Activated T-cell treated with anti-CD3 and anti-CD28 coated beads, Interleukin-2, amount 50 U/mL, for 24 hours (primary cell): ENCODE measurements at regions not wholly inside any gene's neighbourhood (a gene's known extent, or its start where the extent isn't known, plus 50 kb on each side); places are given as distances from the start of the nearest gene placed in this dataset.
"Not testable (repeated sequence)": the region's sequence is repeated elsewhere in the genome, so short reads cannot be mapped to it uniquely, and the experiment has no call there.

Source experiments
- DNase-seq: peaks from one replicate; pipeline ENCODE4 v3.0.0-alpha.2; 2020
- H3K27ac Mint-ChIP-seq: 2 replicates; pipeline ENCODE4 v1.8.0; 2020; ENCODE audit warnings: mild to moderate bottlenecking, mixed read lengths
- H3K27me3 Mint-ChIP-seq: 2 replicates; pipeline ENCODE4 v1.8.0; 2020; ENCODE audit warnings: mixed read lengths
- H3K36me3 Mint-ChIP-seq: 2 replicates; pipeline ENCODE4 v1.8.0; 2020; ENCODE audit warnings: low read depth, mixed read lengths
- H3K4me1 Mint-ChIP-seq: 2 replicates; pipeline ENCODE4 v1.8.0; 2020; ENCODE audit warnings: low read depth, mixed read lengths
- H3K4me3 Mint-ChIP-seq: 2 replicates; pipeline ENCODE4 v1.8.0; 2020; ENCODE audit warnings: mild to moderate bottlenecking, moderate library complexity, mixed read lengths
- H3K9me3 Mint-ChIP-seq: 2 replicates; pipeline ENCODE4 v1.8.0; 2020; ENCODE audit warnings: mixed read lengths

DNA sequence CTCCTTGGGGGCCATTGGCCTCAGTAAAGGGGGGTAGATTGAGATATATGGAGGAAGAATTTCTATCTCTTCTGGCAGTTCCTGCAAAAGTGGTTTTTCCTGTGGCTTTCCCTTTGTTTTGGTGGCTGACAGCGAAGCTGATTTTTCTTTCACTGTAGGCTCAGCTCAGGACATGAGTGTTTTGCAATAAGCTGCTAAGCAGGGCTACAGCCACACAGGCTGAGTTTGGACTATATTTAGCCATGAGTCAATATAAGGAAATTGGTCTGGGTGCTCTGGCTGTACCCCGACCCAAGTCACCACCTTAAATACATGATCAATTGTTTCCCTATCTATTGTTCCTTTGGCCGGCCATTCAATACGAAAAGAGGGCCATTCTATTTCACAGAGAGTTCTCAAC is 212.7 kb upstream of the KCND2 start:
- no peak overlapping the region for H3K27ac Mint-ChIP-seq
- no peaks in the 10 kb centered on the region for H3K36me3 Mint-ChIP-seq
- no peak for DNase-seq
- peaks cover 6% of the 10 kb centered on the region for H3K9me3 Mint-ChIP-seq
- no peaks in the 10 kb centered on the region for H3K27me3 Mint-ChIP-seq
- H3K4me1 Mint-ChIP-seq: no peaks in the 10 kb centered on the region
- H3K4me3 Mint-ChIP-seq: no peak overlapping the region

DNA sequence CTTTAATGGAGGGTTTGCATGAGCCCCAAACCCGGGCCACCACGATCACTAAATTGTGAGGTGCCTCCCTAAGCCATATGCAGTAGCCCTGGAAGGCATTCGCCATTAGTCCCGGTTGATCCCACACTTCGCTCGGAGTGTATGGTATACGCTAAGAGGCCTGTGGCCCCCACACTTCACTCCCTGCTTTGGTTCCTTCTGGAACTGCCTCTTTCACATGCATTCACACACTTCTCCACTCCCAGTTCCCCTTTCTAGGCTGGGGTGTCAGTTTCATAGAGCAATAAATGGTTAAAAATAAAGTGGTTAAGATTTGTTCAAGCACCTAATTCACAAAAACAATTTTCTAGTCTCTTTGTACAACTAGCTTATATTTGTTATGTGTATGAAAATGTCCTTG is 212.1 kb upstream of the KCND2 start:
- Mint-ChIP-seq H3K36me3 (no peaks in the 10 kb centered on the region), H3K27me3 (no peaks in the 10 kb centered on the region), H3K4me1 (no peaks in the 10 kb centered on the region), H3K4me3 (no peak overlapping the region), H3K9me3 (peaks cover 6% of the 10 kb centered on the region), H3K27ac (no peak overlapping the region)
- no peak for DNase-seq

DNA sequence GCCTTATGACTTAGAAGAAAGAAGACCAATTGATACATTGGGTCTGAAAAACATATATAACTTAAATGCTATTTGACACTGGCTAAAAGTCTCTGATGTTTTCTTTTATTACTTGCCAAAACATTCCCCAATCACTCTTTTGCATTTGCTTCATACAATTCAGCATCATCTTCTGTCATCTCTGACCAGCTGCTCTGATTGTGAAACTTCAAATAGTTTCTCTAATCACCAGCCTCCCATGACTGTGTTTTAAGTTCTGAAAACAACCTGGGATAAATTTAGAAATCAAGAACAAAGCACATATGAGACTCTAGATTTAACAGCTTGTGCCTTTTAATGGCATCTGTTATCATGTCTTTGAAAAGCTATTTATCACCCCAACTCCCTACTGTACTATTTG is 208.4 kb upstream of the KCND2 start:
- Mint-ChIP-seq H3K9me3 (peaks cover 19% of the 10 kb centered on the region), H3K36me3 (no peaks in the 10 kb centered on the region), H3K4me1 (no peaks in the 10 kb centered on the region), H3K27me3 (no peaks in the 10 kb centered on the region), H3K27ac (no peak overlapping the region), H3K4me3 (no peak overlapping the region)
- DNase-seq: no peak

DNA sequence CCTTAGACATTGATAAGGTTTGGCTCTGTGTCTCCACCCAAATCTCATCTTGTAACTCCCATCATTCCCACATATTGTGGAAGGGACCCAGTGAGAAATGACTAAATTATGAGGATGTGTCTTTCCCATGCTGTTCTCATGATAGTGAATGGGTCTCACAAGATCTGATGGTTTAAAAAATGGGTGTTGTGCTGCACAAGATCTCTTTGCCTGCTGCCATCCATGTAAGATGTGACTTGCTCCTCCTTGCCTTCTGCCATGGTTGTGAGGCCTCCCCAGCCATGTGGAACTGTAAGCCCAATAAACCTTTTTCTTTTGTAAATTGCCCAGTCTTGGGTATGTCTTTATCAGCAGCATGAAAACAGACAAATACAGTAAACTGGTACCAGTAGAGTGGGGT is 206.1 kb upstream of the KCND2 start:
- H3K4me1 Mint-ChIP-seq, H3K27me3 Mint-ChIP-seq, H3K4me3 Mint-ChIP-seq, H3K36me3 Mint-ChIP-seq, DNase-seq, H3K27ac Mint-ChIP-seq: not testable (repeated sequence)
- peaks cover 24% of the 10 kb centered on the region for H3K9me3 Mint-ChIP-seq

DNA sequence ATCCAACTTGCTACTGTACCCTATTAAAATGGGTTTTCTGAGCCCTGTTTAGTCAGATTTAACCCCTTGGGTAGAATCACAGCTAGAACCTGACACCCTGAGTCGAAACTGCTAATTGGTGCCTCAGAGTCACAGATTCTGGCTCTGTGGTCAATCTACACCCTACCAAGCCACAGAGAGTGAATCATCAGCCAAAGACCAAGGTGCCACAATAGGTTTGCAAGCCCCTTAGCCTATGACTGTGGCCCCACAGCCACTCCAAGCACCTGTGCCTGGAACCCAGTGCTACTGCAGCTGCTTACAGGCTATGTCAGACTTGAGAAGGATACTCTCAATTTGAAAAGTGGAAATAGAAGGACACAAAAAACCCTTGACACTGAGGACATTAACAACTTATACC is 202.8 kb upstream of the KCND2 start:
- no peak overlapping the region for H3K27ac Mint-ChIP-seq

DNA sequence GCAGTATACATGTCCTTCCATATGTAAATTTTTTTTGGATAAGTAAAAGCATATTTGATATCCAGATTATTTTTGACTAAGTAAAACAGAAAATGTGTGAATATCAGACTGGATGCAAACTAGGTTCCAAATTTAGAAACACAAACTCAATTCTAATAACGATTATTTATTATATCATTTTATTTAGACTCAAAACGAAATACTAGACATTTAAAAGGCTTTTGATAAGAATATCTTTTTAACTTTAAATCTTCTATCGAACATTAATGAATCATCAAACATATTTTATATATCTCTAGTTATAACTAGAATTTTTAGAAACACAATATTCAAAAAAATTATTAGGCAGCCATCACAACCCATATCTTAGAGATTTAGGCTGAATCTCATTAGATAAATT is 195.2 kb upstream of the KCND2 start:
- Mint-ChIP-seq H3K27ac (no peak overlapping the region), H3K4me3 (no peak overlapping the region), H3K27me3 (no peaks in the 10 kb centered on the region), H3K4me1 (no peaks in the 10 kb centered on the region), H3K36me3 (no peaks in the 10 kb centered on the region), H3K9me3 (peaks cover 9% of the 10 kb centered on the region)
- DNase-seq: no peak

More for the DNA sequence above, 202.8 kb upstream of the KCND2 start:
- Mint-ChIP-seq H3K27me3 (no peaks in the 10 kb centered on the region), H3K4me3 (no peak overlapping the region), H3K9me3 (peaks cover 20% of the 10 kb centered on the region), H3K4me1 (no peaks in the 10 kb centered on the region), H3K36me3 (no peaks in the 10 kb centered on the region)
- DNase-seq: no peak

DNA sequence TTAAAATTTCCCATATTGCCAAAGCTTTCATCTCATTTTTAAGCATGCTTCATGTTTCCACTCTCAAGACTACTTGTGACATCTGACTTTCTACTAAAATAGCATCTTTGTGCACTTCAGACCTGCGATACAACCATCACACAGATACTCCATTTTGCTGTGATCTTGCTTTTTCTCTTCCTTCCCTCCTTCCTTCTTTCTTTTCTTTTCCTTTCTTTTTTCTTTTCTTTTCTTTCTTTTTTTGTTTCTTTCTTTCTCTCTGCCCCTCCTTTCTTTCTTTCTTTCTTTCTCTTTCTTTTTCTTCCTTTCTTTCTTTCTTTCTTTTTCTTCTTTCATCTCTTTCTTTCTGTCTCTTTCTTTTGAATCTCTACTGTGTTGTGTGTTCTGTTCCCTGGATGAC is 194.0 kb upstream of the KCND2 start:
- H3K4me1 Mint-ChIP-seq: no peaks in the 10 kb centered on the region
- no peak for DNase-seq
- H3K4me3 Mint-ChIP-seq: no peak overlapping the region
- no peaks in the 10 kb centered on the region for H3K27me3 Mint-ChIP-seq
- no peak overlapping the region for H3K27ac Mint-ChIP-seq
- no peaks in the 10 kb centered on the region for H3K36me3 Mint-ChIP-seq
- peaks cover 9% of the 10 kb centered on the region for H3K9me3 Mint-ChIP-seq

DNA sequence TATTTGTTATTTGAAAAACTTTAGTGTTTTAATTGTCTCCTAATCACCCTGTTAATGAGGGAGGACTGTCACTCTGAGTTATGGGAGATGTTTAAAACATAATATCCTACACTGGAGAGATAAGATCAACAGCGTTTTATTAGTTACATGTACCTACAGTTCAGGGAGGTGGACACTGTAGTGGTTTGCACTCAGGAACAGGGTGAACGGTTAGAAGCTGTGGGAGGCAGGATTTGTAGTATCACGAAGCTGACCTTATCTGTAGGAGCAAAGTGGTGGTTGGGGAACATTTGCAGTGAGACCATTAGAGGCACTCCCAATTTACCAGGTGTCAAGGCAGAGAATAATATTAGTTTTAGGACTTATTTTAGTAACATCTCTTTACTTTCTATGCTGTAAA is 193.3 kb upstream of the KCND2 start:
- no peak overlapping the region for H3K4me3 Mint-ChIP-seq
- no peaks in the 10 kb centered on the region for H3K27me3 Mint-ChIP-seq
- H3K4me1 Mint-ChIP-seq: no peaks in the 10 kb centered on the region
- no peaks in the 10 kb centered on the region for H3K36me3 Mint-ChIP-seq
- H3K9me3 Mint-ChIP-seq: peaks cover 9% of the 10 kb centered on the region
- DNase-seq: no peak
- no peak overlapping the region for H3K27ac Mint-ChIP-seq

DNA sequence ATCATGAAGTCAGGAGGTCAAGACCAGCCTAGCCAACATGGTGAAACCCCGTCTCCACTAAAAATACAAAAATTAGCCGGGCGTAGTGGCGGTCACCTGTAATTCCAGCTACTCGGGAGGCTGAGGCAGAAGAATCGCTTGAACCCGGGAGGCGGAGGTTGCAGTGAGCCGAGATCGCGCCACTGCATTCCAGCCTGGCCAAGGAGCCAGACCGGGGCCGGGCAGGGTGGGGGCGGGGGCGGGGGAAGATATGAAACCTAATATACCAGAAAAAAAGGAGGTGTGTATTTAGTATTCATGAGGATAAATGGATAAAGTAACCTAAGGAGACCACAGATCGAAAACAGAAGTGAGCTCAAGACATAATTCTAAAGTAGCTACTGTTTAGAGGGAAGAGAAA is 186.5 kb upstream of the KCND2 start:
- not testable (repeated sequence) for H3K9me3 Mint-ChIP-seq, H3K4me3 Mint-ChIP-seq, DNase-seq, H3K27me3 Mint-ChIP-seq, H3K36me3 Mint-ChIP-seq, H3K4me1 Mint-ChIP-seq, H3K27ac Mint-ChIP-seq

DNA sequence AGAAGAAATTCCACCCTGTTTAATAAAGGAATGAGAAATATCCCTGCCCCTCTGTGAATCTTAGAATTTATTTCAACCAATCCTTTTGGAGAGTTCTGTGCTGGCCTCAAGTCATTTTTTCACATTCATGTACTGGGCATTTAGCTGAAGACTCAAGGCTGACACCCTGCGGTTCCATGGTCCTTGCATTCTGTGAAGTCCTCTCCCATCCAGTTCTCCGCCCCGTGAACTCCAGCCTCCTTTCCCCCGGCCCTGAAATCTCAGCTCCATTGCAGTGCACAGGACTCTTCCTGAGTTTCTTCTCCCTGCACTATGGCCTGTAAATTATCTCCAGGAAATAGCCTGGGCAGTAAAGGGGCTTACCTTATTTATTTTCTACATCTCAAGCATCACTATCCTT is 183.0 kb upstream of the KCND2 start:
- no peaks in the 10 kb centered on the region for H3K27me3 Mint-ChIP-seq
- DNase-seq: no peak
- H3K4me3 Mint-ChIP-seq: no peak overlapping the region
- H3K36me3 Mint-ChIP-seq: no peaks in the 10 kb centered on the region
- no peaks in the 10 kb centered on the region for H3K4me1 Mint-ChIP-seq
- no peak overlapping the region for H3K27ac Mint-ChIP-seq
- peaks cover 13% of the 10 kb centered on the region for H3K9me3 Mint-ChIP-seq

DNA sequence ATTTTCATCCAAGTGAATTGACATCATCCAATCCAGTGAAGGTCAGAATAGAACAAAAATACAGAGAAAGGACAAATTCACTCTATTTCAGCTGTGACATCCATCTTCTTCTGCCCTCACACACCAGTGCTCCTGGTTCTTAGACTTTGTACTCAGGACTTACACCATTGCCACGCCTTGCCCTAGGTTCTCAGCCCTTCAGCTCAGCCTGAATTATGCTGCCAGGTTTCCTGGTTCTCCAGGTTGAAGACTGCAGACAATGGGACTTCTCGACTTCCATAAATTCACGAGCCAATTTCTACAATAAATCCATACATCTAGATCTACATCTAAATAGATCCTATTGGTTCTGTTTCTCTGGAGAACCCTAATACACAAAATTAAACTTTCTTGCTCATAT is 181.2 kb upstream of the KCND2 start:
- DNase-seq: no peak
- Mint-ChIP-seq H3K27me3 (no peaks in the 10 kb centered on the region), H3K4me3 (no peak overlapping the region), H3K36me3 (no peaks in the 10 kb centered on the region), H3K4me1 (no peaks in the 10 kb centered on the region), H3K27ac (no peak overlapping the region), H3K9me3 (peaks cover 16% of the 10 kb centered on the region)

DNA sequence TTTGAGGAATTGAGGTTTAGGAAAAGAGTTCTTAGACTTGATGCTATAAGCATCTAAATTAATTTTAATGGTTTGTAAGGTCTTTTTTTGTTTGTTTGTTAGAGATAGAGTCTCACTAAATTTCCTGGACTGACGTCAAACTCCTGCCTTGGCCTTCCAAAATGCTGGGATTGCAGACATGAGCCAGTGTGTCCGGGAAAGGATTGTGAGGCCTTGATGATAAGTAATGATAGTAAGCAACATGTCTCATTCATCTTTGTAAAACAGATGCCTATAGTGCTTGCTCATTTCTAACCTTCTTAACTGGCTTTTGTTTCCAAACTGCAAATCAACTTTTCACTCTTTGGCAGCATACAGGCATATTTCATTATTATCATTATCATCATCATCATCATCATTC is 176.0 kb upstream of the KCND2 start:
- Mint-ChIP-seq H3K36me3 (no peaks in the 10 kb centered on the region), H3K27me3 (no peaks in the 10 kb centered on the region), H3K4me1 (no peaks in the 10 kb centered on the region), H3K4me3 (no peak overlapping the region), H3K9me3 (peaks cover 15% of the 10 kb centered on the region), H3K27ac (no peak overlapping the region)
- DNase-seq: no peak

DNA sequence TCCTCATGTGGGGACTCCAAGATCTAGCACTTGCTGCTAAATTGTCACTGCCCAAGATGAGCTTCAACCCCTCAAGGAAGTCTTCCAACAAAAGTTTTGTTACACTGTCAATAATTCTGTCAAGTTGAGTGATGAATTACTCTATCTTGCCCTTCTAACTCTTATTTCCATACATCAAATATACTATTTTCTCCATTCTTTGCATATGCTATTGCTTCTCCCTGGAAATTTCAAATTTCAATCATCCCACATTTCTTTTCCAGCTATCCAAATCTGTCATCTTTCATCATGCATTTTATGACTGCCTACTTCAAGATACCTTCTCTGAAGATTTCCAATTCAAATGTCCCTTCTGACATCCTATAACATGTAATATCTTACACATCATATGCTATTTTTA is 175.2 kb upstream of the KCND2 start:
- no peaks in the 10 kb centered on the region for H3K36me3 Mint-ChIP-seq

DNA sequence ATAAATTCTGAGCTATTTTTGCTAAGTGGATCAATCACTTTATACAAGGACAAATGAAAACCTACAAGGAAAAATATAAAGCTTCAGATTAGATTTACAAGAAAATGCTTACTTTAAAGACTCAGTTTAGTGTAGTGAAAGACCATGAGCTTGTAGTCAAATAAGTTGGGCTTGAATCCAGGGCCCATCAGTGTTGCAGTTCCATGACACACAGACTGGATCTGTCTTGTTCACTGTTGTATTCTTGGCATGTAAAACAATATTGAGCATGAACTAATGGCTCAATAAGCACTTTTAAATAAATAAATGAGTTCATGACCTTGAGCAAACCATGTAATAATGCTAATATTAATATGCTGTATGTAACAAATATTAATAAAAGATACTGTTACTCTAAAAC is 164.6 kb upstream of the KCND2 start:
- H3K27me3 Mint-ChIP-seq: no peaks in the 10 kb centered on the region
- no peak overlapping the region for H3K27ac Mint-ChIP-seq
- no peak for DNase-seq
- peaks cover 8% of the 10 kb centered on the region for H3K9me3 Mint-ChIP-seq
- H3K4me3 Mint-ChIP-seq: no peak overlapping the region
- no peaks in the 10 kb centered on the region for H3K4me1 Mint-ChIP-seq
- no peaks in the 10 kb centered on the region for H3K36me3 Mint-ChIP-seq

More for the DNA sequence above, 175.2 kb upstream of the KCND2 start:
- no peaks in the 10 kb centered on the region for H3K4me1 Mint-ChIP-seq
- peaks cover 12% of the 10 kb centered on the region for H3K9me3 Mint-ChIP-seq
- H3K27me3 Mint-ChIP-seq: no peaks in the 10 kb centered on the region
- DNase-seq: no peak
- H3K27ac Mint-ChIP-seq: no peak overlapping the region
- no peak overlapping the region for H3K4me3 Mint-ChIP-seq

DNA sequence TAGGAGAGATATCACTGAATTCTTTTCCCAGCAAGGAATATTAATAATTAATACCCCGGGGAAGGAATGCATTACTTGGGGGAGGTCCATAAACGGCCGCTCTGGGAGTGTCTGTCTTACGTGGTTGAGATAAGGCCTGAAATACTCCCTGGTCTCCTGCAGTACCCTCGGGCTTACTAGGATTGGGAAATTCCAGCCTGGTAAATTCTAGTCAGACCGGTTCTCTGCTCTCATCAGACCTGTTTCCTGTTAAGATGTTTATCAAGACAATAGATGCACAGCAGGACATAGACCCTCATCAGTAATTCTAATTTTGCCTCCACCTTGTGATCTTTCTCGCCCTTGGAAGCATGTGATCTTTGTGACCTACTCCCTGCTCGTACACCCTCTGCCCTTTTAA is 162.8 kb upstream of the KCND2 start:
- Mint-ChIP-seq H3K36me3 (no peaks in the 10 kb centered on the region), H3K27ac (no peak overlapping the region), H3K9me3 (peaks cover 8% of the 10 kb centered on the region), H3K27me3 (no peaks in the 10 kb centered on the region), H3K4me1 (no peaks in the 10 kb centered on the region), H3K4me3 (no peak overlapping the region)
- no peak for DNase-seq

DNA sequence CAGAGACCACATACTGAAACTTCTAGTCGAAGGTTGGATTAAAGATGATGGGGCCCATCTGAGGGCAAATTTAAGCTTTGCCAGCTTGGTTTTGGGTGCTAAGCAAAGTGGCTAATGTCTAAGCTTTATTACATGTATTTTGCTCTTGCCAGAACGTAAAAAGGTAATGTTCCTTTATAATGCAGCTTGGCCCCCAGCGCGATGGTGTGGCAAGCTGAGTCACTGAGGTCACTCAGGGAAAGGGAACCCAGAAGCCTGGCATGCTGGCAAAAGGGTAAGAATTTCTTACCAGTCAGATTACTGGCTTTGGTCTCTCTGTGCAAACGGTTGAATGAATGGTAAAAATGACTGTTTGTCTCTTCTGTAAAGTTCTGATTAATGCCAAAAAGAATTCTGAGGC is 158.3 kb upstream of the KCND2 start:
- H3K9me3 Mint-ChIP-seq: peaks cover 10% of the 10 kb centered on the region
- H3K27ac Mint-ChIP-seq: no peak overlapping the region

More for the DNA sequence above, 158.3 kb upstream of the KCND2 start:
- no peak for DNase-seq
- H3K36me3 Mint-ChIP-seq: no peaks in the 10 kb centered on the region
- H3K4me1 Mint-ChIP-seq: no peaks in the 10 kb centered on the region
- H3K4me3 Mint-ChIP-seq: no peak overlapping the region
- H3K27me3 Mint-ChIP-seq: no peaks in the 10 kb centered on the region
